ENCODE measurements at regions not wholly inside any gene's neighbourhood (a gene's known extent, or its start where the extent isn't known, plus 50 kb on each side); places are given as distances from the start of the nearest gene placed in this dataset.
"Not testable (repeated sequence)": the region's sequence is repeated elsewhere in the genome, so short reads cannot be mapped to it uniquely, and the experiment has no call there.

DNA sequence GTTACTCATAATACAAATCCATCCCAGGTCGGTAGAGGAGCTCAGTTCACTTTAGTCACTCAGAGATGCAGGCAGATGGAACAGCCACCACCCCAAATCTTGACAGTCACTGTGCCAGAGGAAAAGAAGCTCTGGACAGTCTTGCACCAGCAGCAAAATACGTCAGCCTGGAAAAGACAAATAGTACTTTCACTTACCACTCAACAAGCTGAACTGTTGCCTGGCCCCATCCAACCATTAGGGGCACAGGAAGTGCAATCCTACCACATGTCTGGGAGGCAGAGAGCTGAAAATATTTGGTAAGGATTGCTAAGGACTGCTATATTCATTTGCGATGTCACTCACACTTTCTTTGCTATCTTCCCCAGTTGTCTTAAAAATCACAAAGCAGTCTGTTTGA lies 239.1 kb upstream of the TOX3 start:
- no peak for DNase-seq

DNA sequence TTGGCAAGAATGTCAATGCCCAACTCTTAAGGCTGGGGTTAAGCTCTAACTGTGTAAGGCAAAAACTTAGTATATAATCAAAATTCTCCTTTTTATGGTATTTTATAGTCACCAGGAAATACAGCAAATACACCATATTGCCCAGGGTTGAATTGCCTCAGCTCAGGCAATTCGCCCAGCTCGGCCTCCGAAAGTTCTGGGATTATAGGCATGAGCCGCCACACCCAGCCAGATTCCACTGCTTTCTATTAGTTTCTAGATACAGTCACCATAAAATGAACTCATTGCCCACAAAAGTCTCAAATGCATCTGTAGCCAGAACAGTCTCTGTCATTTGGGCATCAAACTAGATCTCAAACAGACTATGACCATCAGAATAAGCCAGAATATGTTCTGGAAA lies 238.7 kb upstream of the TOX3 start:
- DNase-seq, result no peak

DNA sequence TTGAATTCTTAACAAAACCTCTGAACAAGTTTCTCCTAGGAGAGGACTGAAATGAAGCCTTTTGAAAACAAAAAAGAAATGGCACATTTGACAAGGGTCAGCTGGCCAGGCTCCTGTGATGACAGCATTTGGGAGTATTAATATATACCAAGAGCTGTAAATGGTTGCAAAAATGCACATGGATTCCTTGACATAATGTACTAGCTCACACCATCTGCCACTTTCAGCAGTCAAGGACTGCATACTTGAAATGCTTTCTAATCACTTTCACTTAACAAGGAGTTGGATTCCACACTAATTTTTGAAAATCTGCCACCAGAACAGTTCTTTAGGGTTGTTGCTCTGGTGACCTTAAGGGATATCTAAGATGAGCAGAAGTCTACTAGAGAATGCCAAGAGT lies 236.7 kb upstream of the TOX3 start:
- no peak for DNase-seq

DNA sequence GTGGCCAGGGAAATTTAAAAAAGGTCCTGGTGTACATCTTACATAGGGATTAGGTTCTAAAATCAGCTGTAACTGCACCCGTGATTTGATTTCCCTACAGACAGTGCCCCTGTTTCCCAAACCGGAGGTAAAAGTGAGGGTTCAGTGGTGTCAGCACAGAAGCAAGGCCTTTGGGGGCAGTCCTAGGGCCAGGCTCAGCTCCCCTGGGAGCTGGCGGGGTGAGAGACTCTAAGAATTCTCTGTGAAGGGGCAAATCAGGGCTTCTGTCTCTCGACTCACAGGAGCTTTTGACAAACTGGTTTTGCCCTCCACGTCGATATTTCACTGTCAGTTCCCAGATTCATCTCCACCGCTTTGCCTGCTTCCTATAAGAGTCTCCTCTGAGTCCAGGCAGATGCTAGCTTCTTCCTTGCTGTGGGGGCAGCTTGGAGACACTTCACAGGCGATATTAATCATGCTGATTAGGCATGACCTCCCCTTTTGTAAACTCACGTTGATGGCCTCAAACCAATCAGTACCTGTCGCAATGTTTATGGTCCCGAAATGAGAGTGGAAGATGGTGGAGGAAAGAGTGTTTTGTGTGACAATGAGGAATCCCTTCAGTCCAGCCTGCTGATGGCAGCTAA lies 234.2 kb upstream of the TOX3 start:
- no peak for DNase-seq

DNA sequence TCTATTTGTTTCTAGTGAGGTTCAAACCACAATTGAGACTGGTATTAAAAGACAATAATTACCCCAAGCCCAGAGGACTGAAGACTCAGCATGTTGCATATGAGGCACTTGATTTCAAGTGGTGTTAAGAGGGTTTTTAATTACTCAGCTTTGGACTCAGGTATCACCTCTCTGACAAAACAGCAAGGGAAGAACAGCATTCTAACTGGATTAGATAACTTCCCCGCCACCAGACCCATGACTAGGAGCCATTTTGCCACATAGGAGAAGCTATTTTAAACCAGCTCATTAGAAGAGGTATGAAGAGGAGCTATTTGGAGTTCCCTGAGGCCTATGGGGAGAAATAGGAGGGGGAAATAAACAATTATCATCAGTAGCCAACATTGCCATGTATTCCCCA lies 226.1 kb upstream of the TOX3 start:
- no peak for DNase-seq

DNA sequence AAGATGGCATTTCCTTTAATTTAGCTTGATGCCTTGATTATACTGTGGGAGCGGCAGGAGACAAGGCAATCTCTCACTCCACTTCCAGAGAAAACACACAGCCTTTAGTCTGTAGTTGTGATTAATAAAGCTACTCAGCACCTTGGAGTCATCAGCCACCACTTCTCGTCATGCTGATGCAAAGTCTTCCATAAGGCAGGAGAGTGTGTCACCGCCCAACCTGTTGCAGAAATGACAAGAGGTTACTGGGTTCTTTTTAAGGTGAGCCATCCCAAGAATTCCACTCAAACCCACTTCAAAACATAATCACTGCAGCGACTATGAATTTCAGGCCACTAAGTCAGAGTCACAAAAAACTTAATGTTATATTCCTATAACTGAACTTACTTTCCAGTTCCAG lies 223.9 kb upstream of the TOX3 start:
- DNase-seq, result no peak

DNA sequence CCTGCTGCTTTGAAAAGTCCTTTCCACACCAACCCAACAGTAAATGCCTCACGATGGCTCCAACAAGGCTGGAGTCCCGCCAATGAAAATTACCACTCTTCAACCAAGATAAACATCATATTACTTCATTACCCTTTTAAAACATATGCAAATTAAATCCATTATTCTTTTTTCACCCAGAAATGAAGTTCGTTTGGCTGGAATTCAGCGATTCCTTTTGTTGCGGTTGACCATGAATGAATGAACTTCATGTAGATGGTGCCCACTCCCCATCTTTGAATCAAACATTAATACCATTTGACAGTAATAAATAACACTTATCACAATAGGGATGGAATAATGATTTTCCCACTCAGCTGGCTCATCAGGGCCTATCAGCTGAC lies 211.5 kb upstream of the TOX3 start:
- no peak for DNase-seq

DNA sequence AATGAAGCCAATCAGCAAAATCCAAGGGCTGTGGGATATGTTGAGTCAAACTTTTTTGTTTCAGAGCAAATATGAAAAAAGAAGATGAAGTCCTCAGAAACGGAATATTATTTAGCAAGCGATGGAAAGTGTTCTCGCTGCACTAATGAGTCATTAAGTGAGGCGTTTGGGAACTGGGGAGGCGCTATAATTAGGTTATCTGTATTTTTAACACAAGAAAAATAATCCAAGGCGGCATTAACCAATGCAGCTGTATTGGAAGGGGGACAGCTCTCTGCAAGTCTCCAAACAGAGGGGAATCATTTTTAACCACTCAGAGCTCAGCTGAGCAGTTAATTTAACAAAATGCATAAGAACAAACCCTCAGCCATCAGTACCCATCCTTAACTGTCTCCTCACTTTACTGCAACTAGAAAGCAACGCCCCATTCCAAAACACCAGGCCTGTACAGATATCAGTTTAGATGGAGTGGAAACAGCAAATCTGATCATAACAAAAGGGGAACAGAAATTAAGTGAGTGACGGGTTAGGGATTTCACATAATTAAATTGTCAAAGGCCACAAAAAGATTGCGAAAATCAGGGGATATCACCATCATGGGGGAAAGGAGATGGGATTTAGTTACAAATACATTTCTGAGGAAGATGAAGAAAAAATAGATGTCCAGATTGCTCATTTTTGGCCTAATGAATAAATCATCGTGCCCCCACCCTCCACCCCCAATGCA lies 211.0 kb upstream of the TOX3 start:
- peak; percentile 8 to 36 for DNase-seq

DNA sequence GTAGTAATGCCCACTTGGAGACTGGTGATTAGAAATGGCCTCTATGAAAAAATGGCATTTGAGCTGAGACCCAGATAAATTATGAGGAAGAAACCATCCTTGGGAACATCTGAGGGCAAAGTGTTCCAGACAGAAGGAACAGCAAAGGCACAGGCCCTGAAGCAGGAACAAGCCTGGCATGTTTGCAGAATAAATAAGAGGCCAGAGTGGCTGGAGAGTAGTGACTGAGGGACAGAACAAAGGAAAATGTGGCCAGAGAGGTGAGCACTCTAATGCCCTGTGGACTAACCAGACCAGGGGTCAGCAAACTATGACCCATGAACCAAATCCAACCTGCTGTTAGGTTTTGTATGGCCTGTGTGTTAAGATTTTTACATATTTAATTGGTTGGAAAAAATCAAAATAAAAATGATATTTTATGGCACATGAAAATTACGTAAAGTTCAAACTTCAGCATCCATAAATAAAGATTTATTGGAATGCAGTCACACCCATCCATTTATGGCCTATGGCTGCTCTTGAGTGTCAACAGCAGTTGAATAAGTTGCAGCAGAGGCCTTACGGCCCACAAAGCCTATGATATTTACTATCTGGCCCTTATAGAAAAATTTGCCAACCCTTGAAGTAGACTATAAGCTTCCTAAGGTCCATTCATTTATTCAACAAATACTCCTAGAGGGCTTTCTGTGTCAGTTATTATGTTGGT lies 210.0 kb upstream of the TOX3 start:
- no peak for DNase-seq

DNA sequence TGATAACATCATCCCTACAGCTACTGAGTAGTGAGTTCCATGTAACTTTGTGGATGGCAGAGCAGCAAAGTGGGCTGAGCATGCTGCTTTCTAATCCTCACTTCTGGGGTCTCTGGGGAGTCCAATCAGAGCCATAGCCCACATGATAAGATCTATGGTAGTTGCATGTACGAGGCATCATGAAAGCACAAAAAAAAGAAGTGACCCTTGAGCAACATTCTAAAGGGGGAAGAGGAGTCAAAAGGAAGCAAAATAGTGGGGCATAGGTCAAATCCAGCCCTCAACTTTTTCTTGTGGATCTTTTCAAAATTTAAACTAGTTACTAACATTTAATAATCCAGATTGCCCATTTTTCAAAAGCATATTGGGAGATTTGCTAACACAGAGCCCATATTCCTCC lies 208.5 kb upstream of the TOX3 start:
- peak; percentile 36 to 45 for DNase-seq

DNA sequence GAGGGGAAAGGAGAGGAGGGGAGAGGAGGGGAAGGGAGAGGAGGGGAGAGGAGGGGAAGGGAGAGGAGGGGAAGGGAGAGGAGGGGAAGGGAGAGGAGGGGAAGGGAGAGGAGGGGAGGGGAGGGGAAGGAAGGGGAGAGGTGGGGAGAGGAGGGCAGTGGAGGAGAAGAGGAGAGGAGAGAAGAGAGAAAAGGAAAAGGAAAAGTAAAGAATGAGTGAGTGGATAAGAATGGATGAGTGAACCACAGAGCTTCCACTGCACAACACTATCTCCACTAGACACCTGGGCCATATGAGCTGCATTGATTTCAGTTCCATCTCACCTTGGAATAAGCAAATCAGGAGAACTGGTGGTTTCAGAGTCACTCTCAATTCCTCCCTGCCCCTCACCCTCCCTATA lies 204.1 kb upstream of the TOX3 start:
- DNase-seq, result no peak

DNA sequence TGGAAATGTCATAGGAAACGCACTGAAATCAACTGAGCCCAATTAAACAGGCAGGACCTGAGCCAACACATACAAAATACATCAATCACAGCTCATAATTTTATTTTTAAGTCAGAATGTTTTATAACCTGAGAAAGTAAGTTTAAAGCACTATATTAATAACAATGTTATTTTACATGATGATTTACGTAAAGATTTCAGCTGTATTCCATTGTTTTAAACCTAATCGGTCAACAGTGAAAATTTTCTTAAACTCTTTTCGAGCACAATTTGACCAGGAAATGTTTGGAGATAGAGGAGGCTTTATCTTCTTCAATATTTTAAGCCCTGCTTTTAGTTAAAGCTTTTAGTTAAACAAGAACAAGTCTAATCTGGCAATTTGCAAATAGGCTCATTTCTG lies 201.8 kb upstream of the TOX3 start:
- DNase-seq, result no peak

DNA sequence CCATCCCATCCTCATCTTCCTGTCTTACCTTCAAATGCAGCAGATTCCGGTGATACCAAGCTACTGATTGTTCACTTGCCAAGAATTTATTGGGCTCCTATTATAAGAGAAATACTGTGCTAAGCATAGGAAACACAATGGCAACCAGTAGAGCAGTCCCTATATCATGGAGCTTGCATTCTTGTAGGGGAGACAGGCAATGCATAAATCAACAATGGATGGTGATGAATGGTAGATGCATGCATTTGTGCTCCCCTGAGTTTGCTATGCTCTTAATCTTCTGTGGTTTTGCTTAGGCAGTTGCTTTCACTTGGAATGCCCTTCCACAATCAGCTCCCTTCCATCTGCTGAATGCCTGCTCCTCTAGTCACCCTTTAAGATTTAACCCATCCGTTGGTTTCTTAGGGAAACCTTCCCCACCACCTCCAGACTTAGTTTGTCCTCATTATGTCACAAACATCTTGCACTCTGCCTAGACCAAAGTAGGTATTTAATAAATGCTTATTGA lies 200.2 kb upstream of the TOX3 start:
- DNase-seq, result no peak

DNA sequence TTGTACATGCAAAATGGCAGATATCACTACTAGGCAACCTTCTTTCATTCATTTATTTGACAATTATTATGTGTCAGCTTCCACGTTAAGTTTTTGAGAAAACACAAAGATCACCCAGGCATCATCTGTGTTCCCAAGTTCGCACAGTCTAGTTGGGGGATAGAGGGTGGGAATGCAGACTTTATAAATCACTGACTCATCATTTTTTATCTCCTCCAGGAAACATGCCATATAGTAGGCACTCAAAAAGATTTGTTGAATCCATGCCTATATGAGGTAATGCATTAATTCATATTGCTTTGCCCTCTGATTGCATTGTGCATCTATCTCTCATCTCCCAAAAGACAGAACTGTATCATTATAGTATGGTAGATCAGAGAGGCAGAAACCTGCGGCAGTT lies 196.8 kb upstream of the TOX3 start:
- DNase-seq, result no peak

DNA sequence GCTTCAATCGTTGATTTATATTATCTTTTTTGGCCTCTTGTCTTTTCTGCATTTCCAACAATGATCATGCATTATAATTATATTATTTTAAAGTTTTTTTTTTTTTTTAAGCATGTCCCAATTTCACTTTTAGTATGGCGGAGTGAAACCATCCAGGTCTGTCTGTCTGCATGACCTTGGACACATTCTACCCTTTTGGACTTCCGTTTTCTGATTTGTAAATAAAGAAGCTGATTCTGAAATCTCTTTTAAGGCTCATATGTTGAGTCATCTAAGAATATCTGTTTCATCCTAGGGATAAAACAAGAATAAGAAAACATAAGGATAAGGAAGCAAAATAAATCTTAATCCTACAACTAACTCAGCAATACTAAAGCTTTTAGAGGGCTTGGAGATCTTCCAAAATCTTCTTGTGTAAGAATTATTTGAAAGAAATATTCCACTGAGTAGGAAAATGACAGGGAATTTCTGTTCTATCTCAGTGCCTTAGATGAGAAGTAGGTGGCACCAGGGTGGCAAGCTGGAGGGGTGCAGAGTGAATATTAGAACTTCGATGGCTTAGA lies 195.7 kb upstream of the TOX3 start:
- DNase-seq, result no peak

DNA sequence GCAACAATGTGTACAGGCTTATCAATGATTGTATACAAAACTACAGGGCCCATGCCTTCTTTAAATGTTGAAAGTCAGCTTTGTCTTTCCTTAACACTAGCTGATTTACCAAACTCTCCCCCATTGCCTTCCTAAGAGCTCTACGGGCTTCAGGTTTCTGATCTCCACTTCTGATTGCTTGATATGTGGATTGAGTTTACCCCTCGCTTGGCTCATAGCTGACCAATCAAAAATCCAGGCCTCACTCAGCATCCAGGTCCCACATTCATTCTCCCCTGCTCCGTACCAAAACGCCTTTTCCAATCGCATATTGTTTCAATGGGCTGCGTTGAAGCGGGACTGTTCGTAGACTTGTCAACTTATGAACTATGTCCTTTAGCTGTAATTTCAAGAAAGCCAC lies 195.1 kb upstream of the TOX3 start:
- DNase-seq, result no peak

DNA sequence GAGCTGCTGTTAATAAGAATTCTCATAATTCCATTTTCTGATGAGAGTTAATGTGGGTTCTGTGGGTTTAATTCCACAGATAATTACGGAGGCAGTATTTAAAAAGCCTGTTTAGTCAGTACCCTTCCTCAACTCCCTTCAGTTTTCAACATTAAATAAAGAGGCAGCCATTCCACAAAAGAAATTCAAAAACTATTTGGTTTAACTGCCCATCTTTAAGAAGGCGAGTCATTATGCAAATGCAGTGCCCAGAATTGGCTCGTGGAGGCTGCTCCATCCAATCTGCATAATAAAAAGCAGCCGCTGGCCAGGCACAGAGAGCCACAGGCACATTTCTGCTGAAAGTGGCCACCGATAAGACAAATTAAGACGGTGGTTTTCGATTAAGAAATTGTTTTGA lies 194.4 kb upstream of the TOX3 start:
- no peak for DNase-seq

DNA sequence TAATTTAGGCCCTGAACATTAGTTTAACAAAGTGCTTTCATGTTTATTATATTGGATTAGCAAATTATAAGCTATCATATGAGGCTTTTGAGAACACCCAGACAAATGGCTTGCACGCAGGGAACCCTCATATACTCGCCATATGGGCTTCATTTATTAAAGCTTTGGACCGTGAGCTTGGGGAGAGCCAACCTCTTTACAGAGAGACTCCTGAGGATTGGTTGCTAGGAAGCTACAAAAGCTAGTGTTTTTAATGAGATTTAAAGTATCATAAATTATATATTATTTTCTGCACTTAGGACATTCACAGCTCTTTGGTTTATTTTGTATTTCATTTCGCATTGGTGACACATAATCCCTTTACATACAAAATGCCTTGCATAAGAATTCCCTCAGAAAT lies 193.8 kb upstream of the TOX3 start:
- DNase-seq, result no peak

DNA sequence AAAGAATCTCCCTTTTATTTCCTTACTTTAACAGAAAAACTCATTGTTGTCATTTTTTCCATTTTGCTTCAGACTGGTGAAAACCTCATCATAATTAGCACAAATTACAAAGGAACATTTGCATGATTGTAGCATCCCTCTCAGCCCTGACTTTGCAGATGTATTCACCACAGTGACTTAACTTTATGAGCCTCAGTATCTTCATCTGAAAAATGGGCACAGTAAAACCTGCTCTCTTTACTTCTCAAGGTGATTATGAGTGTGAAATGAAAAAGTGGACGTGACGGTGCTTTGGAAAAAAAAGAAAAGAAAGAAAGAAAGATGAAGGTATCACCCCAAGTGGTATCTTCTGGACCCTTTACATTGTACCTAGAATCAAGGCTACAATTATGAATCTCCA lies 193.4 kb upstream of the TOX3 start:
- DNase-seq, result no peak

DNA sequence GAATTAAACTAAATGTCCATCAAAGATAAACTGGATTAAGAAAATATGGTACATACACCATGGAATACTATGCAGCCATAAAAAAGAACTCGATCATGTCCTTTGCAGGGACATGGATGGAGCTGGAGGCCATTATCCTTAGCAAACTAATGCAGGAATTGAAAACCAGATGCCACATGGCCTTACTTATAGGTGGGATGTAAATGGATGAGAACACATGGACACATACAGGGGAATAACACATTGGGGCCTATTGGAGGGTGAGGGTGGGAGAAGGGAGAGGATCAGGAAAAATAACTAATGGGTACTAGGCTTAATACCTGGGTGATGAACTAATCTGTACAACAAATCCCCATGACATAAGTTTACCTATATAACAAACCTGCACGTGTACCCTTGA lies 192.0 kb upstream of the TOX3 start:
- not testable (repeated sequence) for DNase-seq

DNA sequence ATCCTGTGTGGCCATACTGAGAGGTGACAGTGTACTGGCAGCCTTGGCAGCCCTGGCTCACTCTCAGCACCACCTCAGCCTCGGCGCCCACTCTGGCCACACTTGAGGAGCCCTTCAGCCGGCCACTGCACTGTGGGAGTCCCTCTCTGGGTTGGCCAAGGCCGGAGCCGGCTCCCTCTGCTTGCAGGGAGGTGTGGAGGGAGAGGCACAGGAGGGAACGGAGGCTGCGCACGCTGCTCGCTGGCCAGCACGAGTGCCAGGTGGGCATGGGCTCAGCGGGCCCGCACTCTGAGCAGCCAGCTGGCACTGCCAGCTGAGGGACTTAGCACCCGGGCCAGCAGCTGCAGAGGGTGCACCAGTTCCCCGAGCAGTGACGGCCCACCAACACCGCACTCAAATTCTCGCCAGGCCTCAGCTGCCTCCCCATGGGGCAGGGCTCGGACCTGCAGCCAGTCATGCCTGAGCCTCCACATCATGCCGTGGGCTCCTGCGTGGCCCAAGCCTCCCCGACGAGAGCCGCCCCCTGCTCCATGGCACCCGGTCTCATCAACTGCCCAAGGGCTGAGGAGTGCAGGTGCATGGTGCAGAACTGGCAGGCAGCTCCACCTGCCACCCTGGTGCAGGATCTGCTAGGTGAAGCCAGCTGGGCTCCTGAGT lies 184.4 kb upstream of the TOX3 start:
- DNase-seq, result no peak

DNA sequence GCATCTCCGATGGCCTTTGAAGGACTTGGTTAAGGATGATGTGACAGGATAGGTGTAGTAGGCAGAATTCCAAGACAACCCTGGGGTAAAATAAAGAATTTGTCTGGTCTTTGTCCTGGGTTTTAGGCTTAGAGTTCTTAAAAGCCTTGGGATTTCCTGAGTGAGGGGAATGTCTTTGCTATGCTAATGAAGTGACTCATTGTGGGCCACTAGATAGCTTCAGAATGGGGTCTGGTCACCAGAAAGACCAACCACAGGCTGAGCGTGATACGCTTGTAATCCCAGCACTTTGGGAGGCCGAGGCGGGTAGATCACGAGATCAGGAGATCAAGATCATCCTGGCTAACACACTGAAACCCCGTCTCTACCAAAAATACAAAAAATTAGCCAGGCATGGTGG lies 182.8 kb upstream of the TOX3 start:
- no peak for DNase-seq

DNA sequence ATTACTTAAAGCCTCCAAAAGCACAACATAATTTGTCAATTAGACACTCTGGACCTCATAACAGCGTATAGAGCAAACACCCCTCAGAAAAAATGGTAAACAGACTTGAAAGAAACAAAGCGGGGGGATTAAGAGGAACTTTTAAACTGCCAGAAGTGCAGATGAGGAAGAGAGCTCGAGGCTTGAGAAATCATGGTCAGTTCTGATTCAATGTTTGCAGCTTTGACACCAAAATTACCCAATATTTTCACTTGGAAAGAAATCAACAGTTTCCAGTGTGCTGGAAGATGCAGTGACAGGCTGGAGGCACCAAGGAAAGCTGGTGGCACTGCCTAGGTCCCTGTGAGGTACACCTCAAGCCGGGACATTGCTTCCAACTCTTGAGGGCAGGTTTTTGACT lies 180.9 kb upstream of the TOX3 start:
- peak; percentile 82 to 92 for DNase-seq
